ENCODE measurements at regions not wholly inside any gene's neighbourhood (a gene's known extent, or its start where the extent isn't known, plus 50 kb on each side); places are given as distances from the start of the nearest gene placed in this dataset.

DNA sequence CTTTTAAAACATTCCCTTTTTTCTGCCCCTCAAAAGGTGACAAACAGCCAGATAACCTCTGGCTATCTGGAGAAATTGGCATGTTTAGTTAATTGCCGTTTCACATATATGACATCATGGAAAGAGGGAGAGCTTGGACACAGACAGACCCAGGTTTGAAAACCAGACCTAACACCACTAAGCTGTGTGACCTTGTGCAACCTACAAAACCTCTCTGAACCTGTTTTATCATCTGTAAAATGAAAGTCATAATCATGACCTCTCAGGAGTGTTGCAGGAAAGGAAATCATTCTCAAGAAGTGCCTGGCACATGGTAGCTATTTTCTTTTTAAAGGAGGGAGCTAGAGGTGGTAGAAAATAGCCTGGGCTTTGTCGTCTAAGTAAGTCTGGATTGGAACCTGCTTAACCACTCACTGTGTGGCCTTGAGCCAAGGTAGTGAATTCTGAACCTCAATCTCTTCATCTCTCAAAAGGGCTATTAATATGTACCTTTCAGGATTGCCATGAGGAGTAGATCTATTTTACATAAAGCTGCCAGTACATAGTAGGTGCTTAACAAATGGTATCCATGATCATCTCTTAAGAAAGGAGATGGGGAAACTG is 363.5 kb downstream of the BCOR start:
- H3K4me2 ChIP-seq (ENCODE audit: low read length): no peak overlapping the region
- H2AFZ ChIP-seq (ENCODE audit: low read length): no peak overlapping the region
- no peaks in the 10 kb centered on the region for H4K20me1 ChIP-seq (ENCODE audit: insufficient read depth, low read length)
- H3K9me2 ChIP-seq (ENCODE audit: low read depth, low read length): no peaks in the 10 kb centered on the region
- H3K27me3 ChIP-seq (ENCODE audit: insufficient read depth, low read length): no peaks in the 10 kb centered on the region
- H3K4me3 ChIP-seq (ENCODE audit: low read depth, low read length, poor library complexity, severe bottlenecking): no peak overlapping the region
- no peaks in the 10 kb centered on the region; the same call in 1 of the 2 replicates for H3K36me3 ChIP-seq (ENCODE audit: insufficient read depth, low read length)
- H3K27ac ChIP-seq (ENCODE audit: low read depth, low read length, poor library complexity, severe bottlenecking): no peak overlapping the region
- H3K4me1 ChIP-seq (ENCODE audit: insufficient read depth, low read length, severe bottlenecking): peaks cover 53% of the 10 kb centered on the region
- no peak for TF ChIP-seq CTCF (IDR thresholded peaks at IDR 0.05; ENCODE audit: low read length)
- no peak for TF ChIP-seq EZH2 (IDR thresholded peaks at IDR 0.05; ENCODE audit: borderline replicate concordance, low read length)
- no peaks in the 10 kb centered on the region for H3K79me2 ChIP-seq (ENCODE audit: insufficient read depth, low read length)
- H3F3A ChIP-seq (ENCODE audit: insufficient read depth, low read length): no peaks in the 10 kb centered on the region
- H3K9ac ChIP-seq (ENCODE audit: low read length): no peak overlapping the region
- H3K9me3 ChIP-seq (ENCODE audit: low read length): no peaks in the 10 kb centered on the region

- H3K27ac ChIP-seq (ENCODE audit: low read depth, low read length, poor library complexity, severe bottlenecking): no peak overlapping the region
Measured at GRCh38 chrX:39736216-39737211, 361.2 kb downstream of the BCOR start.

DNA sequence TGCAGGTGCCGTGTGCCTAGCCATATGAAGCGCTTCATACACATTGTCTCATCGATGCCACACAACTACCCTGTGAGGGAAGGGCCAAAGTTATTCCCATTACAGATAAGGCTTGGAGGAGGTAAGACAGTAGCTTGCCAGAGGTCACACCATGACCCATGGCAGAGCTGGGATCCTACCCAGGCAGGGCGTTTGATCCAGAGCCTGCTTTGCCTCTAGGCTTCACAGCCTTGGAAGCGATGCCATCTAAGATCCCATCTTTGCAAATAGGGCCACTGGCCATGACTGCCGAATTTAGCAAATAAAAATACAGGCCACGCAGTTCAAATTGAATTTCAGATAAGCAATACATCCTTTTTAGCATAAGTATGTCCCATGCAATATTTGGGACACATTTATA is 358.2 kb downstream of the BCOR start:
- H2AFZ ChIP-seq (ENCODE audit: low read length): no peak overlapping the region
- no peaks in the 10 kb centered on the region for H3K9me3 ChIP-seq (ENCODE audit: low read length)
- no peak overlapping the region for H3K9ac ChIP-seq (ENCODE audit: low read length)
- H3K27me3 ChIP-seq (ENCODE audit: insufficient read depth, low read length): no peaks in the 10 kb centered on the region
- no peaks in the 10 kb centered on the region for H3K36me3 ChIP-seq (ENCODE audit: insufficient read depth, low read length)
- no peak overlapping the region for H3K27ac ChIP-seq (ENCODE audit: low read depth, low read length, poor library complexity, severe bottlenecking)
- TF ChIP-seq EZH2 (IDR thresholded peaks at IDR 0.05; ENCODE audit: borderline replicate concordance, low read length): no peak
- no peak for TF ChIP-seq CTCF (IDR thresholded peaks at IDR 0.05; ENCODE audit: low read length)
- no peaks in the 10 kb centered on the region for H3K9me2 ChIP-seq (ENCODE audit: low read depth, low read length)
- H3K4me2 ChIP-seq (ENCODE audit: low read length): no peak overlapping the region
- no peaks in the 10 kb centered on the region for H4K20me1 ChIP-seq (ENCODE audit: insufficient read depth, low read length)
- no peaks in the 10 kb centered on the region for H3F3A ChIP-seq (ENCODE audit: insufficient read depth, low read length)
- H3K79me2 ChIP-seq (ENCODE audit: insufficient read depth, low read length): no peaks in the 10 kb centered on the region
- H3K4me1 ChIP-seq (ENCODE audit: insufficient read depth, low read length, severe bottlenecking): peaks cover 20% of the 10 kb centered on the region
- no peak overlapping the region for H3K4me3 ChIP-seq (ENCODE audit: low read depth, low read length, poor library complexity, severe bottlenecking)

More at GRCh38 chrX:39736216-39737211, 361.2 kb downstream of the BCOR start:
- no peak overlapping the region for H3K4me3 ChIP-seq (ENCODE audit: low read depth, low read length, poor library complexity, severe bottlenecking)
- no peak overlapping the region for H3K9ac ChIP-seq (ENCODE audit: low read length)
- H4K20me1 ChIP-seq (ENCODE audit: insufficient read depth, low read length): no peaks in the 10 kb centered on the region
- H3K9me2 ChIP-seq (ENCODE audit: low read depth, low read length): no peaks in the 10 kb centered on the region
- H3K9me3 ChIP-seq (ENCODE audit: low read length): no peaks in the 10 kb centered on the region
- H3K79me2 ChIP-seq (ENCODE audit: insufficient read depth, low read length): no peaks in the 10 kb centered on the region
- H3K4me2 ChIP-seq (ENCODE audit: low read length): no peak overlapping the region
- H3F3A ChIP-seq (ENCODE audit: insufficient read depth, low read length): no peaks in the 10 kb centered on the region
- peaks cover 39% of the 10 kb centered on the region for H3K4me1 ChIP-seq (ENCODE audit: insufficient read depth, low read length, severe bottlenecking)
- H3K36me3 ChIP-seq (ENCODE audit: insufficient read depth, low read length): no peaks in the 10 kb centered on the region
- no peaks in the 10 kb centered on the region for H3K27me3 ChIP-seq (ENCODE audit: insufficient read depth, low read length)
- no peak overlapping the region for H2AFZ ChIP-seq (ENCODE audit: low read length)
- TF ChIP-seq CTCF (IDR thresholded peaks at IDR 0.05; ENCODE audit: low read length): no peak
- no peak for TF ChIP-seq EZH2 (IDR thresholded peaks at IDR 0.05; ENCODE audit: borderline replicate concordance, low read length)
